Bone marrow (tissue), 2 donors: ENCODE measurements at regions not wholly inside any gene's neighbourhood (a gene's known extent, or its start where the extent isn't known, plus 50 kb on each side); places are given as distances from the start of the nearest gene placed in this dataset.
"Not testable (repeated sequence)": the region's sequence is repeated elsewhere in the genome, so short reads cannot be mapped to it uniquely, and the experiment has no call there.

Source experiments
- DNase-seq, 2 donors: peaks; one replicate each; lab custom pipeline; 2025; lab: John Stamatoyannopoulos, UW

DNA sequence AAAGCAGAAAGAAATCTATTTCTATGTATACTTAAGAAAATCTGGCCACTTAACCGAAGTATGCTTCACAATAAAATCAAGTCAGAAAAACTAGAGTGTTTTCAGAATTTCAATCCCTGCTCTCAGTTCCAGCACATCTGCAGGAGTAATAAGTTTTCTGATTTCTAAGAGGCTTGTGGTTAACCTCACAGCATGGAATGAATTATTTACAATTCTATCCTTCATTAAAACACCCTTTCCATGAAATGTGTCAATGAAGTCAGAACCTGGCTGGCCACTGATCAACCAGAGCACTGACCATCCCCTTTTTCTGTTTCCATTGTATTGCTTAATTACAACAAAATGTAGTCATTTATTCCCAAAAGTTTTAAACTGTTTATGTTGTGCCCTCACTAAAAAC is 781.4 kb upstream of the INTU start:
- no peak for DNase-seq

DNA sequence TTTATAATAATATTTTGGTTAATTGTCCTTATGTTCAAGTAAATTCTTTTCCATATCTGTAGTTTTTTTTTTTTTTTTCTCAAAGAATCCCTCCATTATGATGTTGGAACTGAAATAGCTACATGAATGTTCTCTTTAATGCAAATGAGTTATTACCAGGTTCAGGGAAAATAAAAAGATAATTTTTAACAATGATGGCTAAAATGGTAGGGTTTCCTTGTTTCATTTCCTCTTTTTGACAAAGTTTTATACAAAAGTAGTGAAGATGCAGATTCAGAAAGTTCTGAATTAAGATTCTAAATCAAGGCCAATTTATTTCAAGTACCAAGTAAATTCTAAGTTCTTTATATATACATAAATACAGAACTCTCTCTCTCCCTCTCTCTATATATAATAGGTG is 779.0 kb upstream of the INTU start:
- DNase-seq: no peak

DNA sequence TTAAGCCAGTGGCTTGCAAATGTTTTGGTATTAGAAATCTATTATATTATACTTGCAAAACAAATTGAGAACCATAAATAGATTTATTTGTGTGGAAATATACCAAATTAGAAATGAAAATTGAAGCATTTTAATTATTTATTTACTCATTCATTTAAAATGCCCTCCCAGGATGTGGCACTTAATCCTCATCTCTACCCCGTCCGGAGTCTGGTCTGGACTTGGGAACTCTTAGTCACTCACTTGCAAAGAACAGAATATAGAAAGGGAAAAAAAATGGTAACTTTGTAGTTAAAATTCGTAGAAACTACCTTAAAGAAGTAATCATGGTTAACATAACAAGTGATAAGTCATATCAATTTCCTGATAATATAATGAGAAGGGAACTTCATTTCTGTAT is 775.9 kb upstream of the INTU start:
- DNase-seq: no peak

DNA sequence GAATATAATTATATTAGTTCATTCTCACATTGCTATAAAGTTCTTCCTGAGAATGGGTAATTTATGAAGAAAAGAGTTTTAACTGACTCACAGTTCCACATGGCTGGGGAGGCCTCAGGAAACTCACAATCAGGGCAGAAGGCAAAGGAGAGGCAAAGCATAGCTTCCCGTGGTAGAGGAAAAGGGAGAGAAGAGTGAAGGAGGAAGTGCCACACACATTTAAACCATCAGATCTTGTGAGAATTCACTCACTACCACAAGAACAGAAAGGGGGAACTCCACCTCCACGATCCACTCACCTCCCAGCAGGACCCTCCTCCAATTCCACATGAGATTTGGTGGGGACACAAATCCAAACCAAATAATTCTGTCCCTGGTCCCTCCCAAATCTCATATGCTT is 773.4 kb upstream of the INTU start:
- DNase-seq: no peak

DNA sequence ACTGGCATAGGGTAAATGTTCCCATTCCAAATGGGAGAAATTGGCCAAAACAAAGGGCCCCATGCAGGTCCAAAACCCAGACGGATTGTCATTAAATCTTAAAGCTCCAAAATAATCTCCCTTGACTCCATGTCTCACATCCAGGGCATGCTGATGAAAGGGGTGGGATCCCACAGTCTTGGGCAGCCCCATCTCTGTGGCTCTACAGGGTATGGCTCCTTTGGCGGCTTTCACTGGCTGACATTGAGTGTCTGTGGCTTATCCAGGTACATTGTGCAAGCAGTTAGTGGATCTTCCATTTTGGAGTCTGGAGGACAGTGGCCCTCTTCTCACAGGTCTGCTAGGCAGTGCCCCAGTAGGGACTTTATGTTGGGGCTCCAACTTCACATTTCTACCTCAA is 772.9 kb upstream of the INTU start:
- no peak for DNase-seq

DNA sequence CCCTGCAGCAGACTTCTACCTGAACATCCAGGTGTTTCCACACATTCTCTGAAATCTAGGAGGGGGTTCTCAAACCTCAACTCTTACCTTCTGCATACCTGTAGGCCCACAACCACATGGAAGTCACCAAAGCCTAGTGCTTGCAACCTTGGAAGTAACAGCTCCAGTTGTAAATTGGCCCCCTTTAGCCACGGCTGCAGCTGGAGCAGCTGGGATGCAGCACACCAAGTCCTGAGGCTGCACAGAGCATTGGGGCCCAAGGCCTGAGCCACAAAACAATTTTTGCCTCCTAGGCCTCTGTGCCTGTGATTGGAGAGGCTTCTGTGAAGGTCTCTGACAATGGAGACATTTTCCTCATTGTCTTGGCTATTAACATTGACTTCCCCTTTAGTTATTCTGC is 772.4 kb upstream of the INTU start:
- no peak for DNase-seq

DNA sequence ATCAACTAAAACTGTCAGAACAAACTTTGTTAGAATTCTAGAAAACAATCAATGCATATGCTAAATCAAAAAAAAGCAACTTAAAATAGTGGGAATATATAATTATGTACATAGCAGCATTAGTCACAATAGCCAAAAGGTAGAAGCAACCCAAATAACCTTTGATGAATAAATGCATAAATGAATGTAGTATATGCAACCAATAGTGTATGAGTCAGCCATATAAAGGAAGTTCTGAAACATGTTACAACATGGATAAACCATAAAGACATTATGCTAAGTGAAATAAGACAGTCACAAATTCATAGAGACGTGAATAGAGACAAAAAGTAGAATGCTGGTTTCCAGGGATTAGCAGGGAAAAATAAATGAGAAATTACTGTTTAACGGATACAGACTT is 762.8 kb upstream of the INTU start:
- DNase-seq: no peak

DNA sequence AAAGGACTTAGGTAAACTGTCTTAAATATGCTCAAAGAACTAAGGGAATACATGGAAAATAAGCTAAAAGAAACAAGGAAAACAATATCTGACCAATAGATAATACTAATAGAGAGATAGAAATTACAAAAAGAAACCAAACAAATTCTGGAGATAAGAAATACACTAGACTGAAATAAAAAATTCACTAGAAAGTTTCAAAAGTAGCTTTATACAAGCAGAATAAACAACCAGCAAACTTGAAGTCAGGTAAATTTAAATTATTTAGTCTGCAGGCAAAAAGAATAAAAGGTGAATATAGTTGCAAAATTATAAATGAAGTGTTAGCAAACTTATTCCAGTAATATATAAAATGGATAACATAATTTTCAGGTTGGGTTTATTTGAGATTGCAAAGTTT is 760.9 kb upstream of the INTU start:
- no peak for DNase-seq

DNA sequence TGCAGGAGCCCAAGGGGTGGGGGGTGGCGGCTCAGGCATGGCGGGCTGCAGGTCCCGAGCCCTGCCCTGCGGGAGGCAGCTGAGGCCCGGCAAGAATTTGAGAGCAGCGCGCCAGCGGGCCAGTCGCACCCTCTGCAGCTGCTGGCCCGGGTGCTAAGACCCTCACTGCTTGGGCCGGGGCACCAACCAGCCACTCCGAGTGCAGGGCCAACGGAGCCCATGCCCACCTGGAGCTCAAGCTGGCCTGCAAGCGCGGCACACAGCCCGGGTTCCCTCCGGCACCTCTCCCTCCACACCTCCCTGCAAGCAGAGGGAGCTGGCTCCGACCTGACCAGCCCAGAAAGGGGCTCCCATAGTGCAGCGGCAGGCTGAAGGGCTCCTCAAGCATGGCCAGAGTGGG is 758.2 kb upstream of the INTU start:
- no peak for DNase-seq

DNA sequence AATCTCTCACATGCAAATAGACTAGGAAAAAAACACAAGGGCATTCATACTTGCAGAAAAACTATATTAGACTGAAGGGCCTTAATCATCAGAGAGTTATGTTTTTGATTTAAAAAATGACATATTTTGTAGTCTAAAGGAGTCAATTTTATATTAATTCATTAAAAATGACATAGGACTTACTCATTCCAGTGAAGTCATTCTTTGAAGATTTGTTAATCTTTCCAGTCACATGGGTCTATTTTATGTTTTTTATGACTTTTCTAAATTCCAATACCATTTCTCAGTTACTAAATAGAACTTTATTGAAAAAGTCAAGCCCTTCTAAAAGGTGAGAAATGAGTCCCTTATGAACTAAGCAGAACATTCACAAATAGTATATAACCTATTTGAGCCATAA is 743.8 kb upstream of the INTU start:
- no peak for DNase-seq

DNA sequence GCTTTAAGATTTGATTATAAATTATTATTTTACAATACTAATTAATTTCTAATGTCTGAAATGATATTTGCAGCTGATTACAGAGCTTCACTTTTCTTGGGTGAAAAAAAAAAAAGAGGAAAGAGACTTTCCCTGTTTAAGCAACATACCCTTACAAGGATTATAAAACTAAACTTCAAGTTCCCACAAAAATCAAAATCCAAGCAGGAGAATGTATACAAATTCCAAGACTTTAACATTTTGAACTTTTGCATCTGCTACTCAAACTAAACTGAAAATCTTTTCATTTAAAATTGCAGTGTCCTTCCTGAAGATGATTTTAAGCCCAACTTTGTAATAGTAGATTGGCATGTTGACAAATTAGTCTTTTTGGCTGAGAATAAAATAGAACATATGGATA is 742.4 kb upstream of the INTU start:
- DNase-seq: no peak

DNA sequence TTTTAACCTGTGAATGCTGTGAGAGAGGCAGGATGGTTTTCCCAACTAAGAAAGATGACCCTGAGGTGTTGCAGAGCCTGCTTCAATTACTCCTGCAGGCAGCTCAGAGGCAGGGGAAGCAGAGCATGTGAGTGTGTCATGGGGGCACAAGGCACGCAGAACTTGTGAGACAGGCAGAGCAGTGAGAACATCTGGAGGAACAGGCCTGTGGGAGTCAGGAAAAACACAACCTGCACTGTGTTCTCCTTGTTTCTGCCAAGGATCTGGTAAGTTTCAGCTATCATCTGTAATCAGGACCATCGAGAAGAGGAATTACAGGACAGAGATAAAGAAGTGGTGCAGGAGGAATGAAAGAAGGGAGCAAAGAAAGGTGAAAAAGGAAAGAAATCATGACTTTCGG is 741.8 kb upstream of the INTU start:
- no peak for DNase-seq

DNA sequence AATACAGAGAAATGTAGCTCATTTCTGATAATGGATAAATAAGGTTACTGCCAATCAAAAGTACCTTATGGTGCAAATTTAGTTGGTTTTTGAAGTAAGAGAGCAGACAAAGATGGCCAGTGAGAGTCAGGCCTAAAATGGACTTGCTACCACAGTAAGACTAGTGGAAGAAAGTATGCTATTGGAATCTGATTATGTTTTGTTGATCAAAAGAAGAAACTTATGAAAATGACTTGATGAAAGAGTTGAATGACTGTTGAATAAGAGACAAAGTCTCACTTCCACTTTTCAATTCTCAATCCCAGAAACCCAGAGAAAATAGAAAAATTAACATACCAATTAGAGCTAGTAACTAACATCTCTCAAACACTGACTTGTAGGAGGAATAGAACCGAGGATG is 737.8 kb upstream of the INTU start:
- DNase-seq: no peak

DNA sequence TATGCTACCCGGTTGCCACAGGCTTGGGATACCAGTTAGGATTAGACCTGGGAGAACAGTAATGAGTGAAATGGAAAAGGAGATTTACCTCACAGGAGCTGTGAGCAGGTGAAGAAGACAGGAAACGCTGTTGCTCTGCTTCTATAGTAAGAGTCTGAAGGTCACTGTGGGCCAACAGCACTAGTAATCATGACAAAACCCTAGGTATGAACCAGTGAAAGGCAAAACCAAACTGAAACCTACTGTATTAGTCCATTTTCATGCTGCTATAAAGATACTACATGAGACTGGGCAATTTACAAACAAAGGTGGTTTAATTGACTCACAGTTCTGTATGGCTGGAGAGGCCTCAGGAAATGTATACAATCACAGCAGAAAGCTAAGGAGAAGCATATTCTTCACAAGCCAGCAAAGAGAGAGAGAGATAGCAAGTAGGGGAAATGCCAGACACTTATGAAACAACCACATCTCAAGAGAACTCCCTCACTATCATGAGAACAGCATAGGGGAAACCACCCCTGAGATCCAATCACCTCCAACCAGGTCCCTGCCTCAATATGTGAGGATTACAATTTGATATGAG is 736.7 kb upstream of the INTU start:
- no peak for DNase-seq

DNA sequence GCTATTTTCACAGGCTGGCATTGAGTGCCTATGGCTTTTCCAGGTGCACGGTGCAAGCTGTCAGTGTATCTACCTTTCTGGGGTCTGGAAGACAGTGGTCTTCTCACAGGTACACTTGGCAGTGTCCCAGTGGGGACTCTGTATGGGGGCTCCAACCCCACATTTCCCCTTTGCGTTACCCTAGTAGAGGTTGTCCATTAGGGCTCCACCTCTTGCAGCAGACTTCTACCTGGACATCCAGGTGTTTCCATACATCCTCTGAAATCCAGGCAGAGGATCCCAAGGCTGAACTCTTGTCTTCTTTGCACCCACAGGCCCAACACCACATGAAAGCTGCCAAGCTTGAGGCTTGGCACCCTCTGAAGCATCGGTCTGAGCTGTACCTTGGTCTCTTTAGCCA is 735.7 kb upstream of the INTU start:
- no peak for DNase-seq

DNA sequence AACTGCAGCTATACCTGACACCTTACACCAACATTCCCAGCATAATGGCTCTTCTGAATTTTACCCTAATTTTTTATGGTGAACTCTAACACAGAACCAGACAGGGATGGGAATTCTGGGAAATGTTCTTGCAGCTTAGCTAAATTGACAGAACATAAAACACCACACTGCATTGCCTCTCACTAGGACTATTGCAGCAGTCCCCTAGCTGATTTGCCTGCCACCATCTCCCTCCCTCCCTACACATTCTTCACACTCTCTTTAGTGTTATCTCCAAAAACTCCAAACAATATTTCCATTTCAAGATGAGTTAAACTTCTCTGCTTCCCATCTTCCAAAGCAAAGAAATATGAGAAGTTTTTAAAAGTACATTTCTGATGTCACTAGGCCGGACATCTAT is 733.9 kb upstream of the INTU start:
- no peak for DNase-seq

DNA sequence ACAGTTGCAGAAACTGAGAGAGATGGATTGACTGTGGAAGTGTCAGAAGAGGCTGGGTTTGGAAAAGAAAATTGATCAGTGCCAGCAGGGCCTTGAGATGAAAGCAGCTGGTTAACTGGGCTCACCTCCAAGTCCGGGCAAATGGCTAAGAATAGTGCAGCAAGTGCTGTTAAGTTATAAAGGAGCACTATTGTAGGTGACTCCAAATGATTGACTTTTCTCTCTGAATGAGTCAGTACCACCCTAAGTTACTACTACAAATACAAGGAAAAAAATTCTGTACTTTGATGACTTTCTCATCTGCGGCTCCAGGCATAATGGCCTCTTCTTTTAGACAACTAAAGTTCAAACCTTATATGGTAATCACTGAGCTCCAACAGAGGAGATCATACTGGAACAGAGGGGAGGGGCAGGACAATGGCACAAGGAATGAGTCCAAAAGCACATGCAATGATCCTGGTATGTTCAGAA is 733.4 kb upstream of the INTU start:
- DNase-seq: no peak

DNA sequence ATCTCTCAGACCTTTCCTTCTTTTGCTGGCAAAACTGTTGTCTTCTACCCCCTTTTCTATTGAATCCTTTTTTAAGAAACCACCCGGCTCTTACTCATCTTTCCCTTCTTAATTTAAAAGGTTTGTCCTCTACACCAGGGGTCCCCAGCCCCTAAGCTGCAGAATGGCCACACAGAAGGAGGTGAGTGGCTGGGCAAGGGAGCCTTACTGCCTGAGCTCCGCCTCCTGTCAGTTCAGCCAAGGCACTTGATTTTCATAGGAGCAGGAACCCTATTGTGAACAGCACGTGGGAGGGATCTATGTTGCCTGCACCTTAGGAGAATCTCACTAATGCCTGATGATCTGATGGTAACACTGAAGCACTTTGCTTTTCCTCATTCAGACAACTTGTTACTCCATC is 726.3 kb upstream of the INTU start:
- DNase-seq: no peak

DNA sequence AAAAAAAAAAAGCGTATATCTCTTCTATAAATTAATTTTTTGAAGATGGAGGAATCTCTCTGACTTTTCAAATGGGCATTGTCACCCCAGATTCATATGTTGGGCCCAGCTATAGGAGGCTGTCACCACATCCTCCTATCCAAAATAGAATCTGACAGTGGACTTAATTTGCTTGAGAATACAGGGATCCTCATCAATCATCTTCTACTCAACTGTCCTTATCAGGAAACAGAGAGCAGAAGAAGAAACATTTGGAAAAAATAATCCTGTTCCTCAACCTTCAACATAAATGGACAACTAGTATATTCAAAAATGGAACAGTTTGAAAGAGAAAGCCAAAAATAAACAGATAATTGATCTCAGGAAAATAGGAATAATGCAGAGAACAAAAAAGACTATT is 725.4 kb upstream of the INTU start:
- no peak for DNase-seq

DNA sequence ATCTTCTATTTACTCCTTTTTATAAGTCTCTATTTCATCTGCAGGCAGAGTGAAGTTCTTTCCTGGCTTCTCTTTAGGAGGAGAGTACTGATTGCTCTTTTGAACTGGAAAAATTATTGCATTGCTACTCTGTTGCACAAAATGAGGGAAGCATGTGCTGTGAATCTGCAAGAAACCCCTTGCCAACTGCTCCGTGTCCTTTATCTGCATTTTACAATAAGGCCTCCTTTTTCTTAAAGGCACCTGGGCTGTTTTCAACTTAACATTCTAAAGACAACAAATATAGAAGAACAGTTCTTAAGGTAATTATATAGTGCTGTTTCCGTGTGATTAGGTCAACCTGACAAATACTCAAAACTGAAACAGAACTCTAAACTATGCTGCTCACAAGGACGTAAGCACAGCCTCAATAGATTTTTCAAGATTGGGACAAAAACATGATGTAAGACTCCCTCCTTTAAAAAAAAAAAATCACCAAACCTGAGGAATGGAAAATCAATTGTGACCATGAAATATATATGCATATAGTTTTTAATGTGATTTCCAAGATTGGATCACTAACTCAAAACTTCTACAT is 716.6 kb upstream of the INTU start:
- DNase-seq: no peak

DNA sequence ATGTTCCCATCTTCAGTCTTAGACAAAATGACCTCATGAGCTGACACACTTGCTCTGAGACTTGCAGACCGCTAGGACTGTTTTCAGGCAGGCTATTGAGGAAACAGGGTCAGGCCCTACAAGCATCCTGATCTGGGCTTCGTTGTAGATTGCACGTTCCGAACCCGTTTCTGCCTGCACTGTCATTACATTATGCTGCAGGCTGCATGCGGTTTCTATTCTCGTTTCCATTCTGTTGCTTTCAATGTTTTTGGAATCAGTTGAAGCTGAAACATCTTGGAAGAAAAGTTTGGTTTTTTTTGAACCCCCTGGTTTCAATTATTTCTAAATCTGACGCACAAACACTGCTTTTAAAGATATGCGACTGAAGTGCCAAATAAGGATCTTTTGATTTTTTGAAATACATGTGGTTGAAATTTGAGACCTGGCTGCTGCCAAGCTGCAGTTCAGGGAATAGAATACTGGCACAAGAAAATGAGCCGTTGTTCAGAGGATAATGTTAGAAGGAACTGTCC is 716.1 kb upstream of the INTU start:
- DNase-seq: no peak

DNA sequence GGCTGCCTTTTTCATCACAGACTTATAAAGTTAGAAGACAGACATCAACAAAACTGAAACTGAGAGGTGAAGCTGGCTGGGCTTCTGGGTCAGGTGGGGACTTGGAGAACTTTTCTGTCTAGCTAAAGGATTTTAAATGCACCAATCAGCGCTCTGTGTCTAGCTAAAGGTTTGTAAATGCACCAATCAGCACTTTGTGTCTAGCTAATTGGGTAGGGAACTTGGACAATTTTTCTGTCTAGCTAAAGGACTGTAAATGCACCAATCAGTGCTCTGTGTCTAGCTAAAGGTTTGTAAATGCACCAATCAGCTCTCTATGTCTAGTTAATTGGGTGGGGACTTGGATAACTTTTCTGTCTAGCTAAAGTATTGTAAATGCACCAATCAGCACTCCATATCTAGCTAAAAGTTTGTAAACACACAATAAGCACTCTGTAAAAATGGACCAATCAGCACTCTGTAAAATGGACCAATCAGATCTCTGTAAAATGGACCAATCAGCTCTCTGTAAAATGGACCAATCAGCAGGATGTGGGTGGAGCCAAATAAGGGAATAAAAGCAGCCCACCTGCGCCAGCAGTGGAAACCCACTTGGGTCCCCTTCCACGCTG is 710.3 kb upstream of the INTU start:
- not testable (repeated sequence) for DNase-seq

DNA sequence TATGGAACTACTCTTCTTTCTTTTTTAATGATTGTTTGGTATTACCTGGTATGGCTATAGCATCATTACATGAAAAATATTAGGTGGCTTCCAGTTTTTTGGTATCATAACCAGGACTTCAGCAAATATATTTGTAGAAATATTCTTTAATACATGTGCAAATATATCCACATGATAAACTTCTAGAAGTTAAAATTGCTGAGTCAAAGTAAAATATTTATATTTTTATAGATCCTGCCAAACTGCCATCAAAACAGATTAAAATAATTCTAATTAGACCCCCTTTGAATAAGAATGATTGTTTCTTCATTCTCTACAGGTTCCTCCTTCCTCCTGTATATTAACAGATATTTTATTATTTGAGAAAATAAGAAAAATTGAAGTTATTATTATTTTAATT is 708.5 kb upstream of the INTU start:
- no peak for DNase-seq

DNA sequence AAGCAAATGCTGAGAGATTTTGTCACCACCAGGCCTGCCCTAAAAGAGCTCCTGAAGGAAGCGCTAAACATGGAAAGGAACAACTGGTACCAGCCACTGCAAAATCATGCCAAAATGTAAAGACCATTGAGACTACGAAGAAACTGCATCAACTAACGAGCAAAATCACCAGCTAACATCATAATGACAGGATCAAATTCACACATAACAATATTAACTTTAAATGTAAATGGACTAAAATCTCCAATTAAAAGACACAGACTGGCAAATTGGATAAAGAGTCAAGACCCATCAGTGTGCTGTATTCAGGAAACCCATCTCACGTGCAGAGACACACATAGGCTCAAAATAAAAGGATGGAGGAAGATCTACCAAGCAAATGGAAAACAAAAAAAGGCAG is 702.7 kb upstream of the INTU start:
- DNase-seq: not testable (repeated sequence)
